Thyroid gland (tissue), 4 donors: ENCODE measurements at regions not wholly inside any gene's neighbourhood (a gene's known extent, or its start where the extent isn't known, plus 50 kb on each side); places are given as distances from the start of the nearest gene placed in this dataset.

ENCODE experiments used
- CTCF ChIP-seq, 6 experiments: fragments of 200-600 bp in 3 of 6; fragments of 450-650 bp in 3 of 6; sonication (generic) in 3 of 6; IDR thresholded peaks; one replicate each; pipeline ENCODE4 v1.5.1; 2016 to 2019; ENCODE audit warnings: antibody characterized with exemption in 6 of 6, mild to moderate bottlenecking in 2 of 6, inconsistent platforms in 1 of 6, moderate library complexity in 1 of 6
- POLR2A ChIP-seq, 2 donors: fragments of 450-650 bp; IDR thresholded peaks; one replicate each; pipeline ENCODE4 v1.6.1; 2017; ENCODE audit warnings: antibody characterized with exemption in 2 of 2, mild to moderate bottlenecking in 2 of 2, moderate library complexity in 1 of 2

- no peak for TF ChIP-seq CTCF (IDR thresholded peaks at IDR 0.05)
- peak in 1 of 2 donors; percentile 15 for TF ChIP-seq POLR2A (IDR thresholded peaks at IDR 0.05)
Measured at GRCh38 chr2:105515581-105516415, 116.9 kb upstream of the FHL2 start.
